GM18951 (cell line): ENCODE measurements at regions not wholly inside any gene's neighbourhood (a gene's known extent, or its start where the extent isn't known, plus 50 kb on each side); places are given as distances from the start of the nearest gene placed in this dataset.

Experiments
- POLR2A ChIP-seq: IDR thresholded peaks from 4 replicates; pipeline ENCODE4 v1.6.1; 2011; ENCODE audit warnings: mild to moderate bottlenecking; ENCODE audit not compliant: insufficient read length, insufficient read depth; ENCODE audit errors: extremely low read depth
- in situ Hi-C: fragments of 300-500 bp; cut with MboI; formaldehyde crosslinking; loops from one replicate; pipeline ENCODE4 v1.12.0; 2022; ENCODE audit warnings: low sequenced_read_pairs, mixed read lengths, inconsistent platforms; ENCODE audit not compliant: unreplicated experiment

- in situ Hi-C loops: no loop called here
- TF ChIP-seq POLR2A: no peak
Observed at GRCh38 chr19:32010071-32010470, 335.3 kb upstream of the ZNF507 start.

GRCh38 chr19:32012206-32012605 is 333.2 kb upstream of the ZNF507 start:
- no peak for TF ChIP-seq POLR2A
- in situ Hi-C loops: no loop called here

DNA sequence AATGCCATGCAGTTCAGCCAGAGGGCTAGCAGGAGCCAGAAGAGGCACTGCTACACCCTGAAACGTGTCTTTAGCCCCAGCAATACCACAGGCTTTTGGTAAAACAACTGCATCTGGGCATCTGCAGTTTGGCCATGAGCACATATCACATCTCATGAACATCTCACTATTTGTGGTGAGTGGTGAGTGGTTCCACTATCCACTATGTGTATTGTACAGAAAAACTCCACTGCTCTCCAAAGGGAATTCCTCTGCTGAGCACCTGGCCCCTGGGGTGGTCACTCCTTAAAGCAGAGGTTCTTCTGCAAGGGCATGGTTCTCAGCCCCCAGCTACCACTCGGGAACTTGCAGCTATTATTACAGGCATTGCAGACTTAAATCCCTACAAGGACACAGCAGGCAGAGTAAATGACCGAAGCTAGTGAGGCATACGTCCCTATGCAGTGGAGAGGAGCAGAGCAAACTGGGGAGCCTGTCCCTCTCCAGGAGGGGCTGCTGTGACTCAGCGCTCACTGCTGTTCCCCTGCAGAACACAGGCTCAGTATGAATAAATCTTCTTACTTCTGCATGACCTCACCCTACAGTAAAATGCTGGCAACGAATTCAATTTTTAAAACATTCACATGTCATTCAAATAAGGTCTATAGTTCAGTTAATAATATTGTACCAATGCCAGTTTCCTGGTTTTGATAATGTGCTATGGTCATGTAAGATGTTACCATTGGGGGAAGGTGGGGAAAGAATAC is 332.4 kb upstream of the ZNF507 start:
- no peak for TF ChIP-seq POLR2A
- in situ Hi-C loops: no loop called here

GRCh38 chr19:32017176-32017953 is 328.0 kb upstream of the ZNF507 start:
- in situ Hi-C loops: no loop called here

GRCh38 chr19:32018014-32018413 is 327.4 kb upstream of the ZNF507 start:
- no peak for TF ChIP-seq POLR2A
- in situ Hi-C loops: no loop called here

More at GRCh38 chr19:32017176-32017953, 328.0 kb upstream of the ZNF507 start:
- no peak for TF ChIP-seq POLR2A

GRCh38 chr19:32020538-32020937 is 324.9 kb upstream of the ZNF507 start:
- in situ Hi-C loops: no loop called here
- no peak for TF ChIP-seq POLR2A

- no peak for TF ChIP-seq POLR2A
- in situ Hi-C loops: no loop called here
Observed at GRCh38 chr19:32022044-32022640, 323.3 kb upstream of the ZNF507 start.

DNA sequence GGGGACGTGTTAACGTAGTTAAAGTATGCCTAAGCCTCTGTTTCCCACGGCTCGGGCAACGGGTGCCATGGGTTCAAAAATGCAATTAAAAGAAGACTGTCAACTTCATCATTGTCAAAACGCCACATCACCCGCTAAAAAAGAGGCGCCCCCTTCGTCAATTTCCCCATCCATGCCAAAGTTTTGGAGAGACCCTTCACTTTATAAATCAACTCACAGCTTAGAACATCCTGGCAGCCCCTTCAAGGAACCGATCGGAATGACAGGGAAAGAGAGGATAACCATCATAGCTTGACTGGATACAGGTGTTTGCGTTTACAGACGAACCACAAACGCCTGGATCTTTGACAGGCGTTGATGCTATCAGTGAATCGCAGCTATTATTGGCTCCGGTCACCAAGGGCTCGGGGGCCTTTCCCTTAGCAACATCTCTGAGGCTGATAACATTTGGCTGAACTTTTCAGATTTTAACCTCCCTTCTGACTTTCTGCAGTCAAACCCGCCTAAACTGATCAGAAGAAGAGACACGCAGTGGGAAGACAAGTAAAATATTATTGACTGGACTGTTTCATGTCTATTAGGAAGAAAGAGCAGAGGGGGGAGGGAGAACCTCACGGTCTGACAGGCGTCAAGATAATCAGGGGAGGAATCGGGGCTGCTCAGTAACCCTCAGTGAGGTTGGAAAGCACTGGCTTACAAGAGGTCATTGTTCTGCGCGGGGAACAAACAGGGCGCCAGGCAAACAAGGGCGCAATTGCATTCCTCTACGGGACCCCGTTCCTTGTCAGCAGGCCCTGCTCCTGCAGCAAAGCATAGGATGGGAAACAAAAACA is 322.5 kb upstream of the ZNF507 start:
- in situ Hi-C loops: no loop called here
- TF ChIP-seq POLR2A: no peak

DNA sequence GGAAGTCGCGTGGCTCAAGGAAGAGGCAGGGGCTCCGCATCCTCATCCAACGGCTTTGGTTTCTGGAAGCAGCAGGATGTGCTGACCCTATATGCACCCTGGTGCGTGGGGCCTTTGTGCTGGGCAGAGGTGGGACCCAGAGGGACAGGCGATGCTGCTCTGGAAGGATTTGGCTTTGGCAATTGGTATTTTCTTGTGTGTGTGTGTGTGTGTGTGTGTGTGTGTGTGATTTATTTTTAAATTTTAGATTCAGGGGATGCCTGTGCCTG is 321.9 kb upstream of the ZNF507 start:
- no peak for TF ChIP-seq POLR2A
- in situ Hi-C loops: no loop called here

- no peak for TF ChIP-seq POLR2A
- in situ Hi-C loops: no loop called here
Observed at GRCh38 chr19:32029235-32029634, 316.2 kb upstream of the ZNF507 start.

DNA sequence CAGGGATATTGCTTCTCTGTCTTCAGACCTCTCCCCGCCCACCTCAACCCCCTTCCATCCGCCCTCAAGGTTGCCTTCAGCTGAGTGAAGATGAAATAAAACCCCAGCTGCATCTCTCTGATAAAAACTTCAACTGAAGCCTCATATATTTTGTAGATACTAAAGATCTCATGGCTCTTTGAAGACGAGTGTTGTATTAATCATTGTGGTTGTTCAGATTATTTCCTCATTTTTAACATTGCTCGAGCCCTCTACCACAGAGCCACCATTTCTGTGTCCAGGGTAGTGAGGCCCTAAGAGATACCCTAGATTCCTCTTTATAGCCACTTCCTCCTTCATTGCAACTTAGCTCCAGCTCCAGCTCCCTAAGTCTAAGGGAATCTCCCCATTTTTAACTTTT is 312.8 kb upstream of the ZNF507 start:
- in situ Hi-C loops: no loop called here

DNA sequence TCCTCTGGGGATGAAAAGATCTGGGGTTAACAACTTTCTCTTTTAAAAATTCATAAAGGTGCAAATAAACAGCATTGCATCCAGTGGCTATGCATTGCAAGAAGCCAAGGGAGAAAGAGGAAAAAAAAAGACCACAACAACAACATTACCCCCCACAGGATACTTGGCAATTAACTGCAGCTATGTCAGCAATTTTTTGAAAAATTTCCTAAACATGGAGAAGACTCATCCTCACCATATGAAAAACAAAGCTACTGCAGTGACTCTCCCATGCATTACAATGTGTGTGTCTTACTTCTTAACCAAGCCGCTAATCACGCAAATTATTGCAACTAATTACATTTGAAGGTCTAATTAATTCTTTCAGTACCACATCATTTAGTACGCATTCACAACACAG is 309.8 kb upstream of the ZNF507 start:
- TF ChIP-seq POLR2A: no peak
- in situ Hi-C loops: no loop called here

More for the DNA sequence above, 312.8 kb upstream of the ZNF507 start:
- no peak for TF ChIP-seq POLR2A
